ENCODE measurements at regions not wholly inside any gene's neighbourhood (a gene's known extent, or its start where the extent isn't known, plus 50 kb on each side); places are given as distances from the start of the nearest gene placed in this dataset.

DNA sequence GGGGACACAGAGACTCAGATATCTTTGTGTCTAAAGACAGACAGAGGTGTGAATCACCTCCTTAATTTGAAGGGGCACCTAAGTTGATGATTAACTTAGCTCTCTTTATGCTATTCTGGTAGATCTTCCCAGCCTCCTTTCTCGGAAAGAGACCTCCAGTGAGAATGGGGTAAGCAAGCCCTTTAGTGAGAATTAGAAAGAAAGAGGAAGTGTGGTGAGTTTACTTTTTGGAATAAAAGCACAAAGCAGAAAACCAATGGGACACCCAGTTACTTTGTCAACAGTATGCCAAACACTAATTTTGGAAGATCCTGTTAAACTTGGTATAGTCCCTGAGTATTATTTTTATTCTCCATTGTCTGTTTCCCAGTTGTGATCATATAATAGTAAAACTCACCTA is 302.8 kb upstream of the RASA1 start:
- no peak for FAIRE-seq
- DNase-seq (ENCODE audit: insufficient read length, low spot score), result no peak

DNA sequence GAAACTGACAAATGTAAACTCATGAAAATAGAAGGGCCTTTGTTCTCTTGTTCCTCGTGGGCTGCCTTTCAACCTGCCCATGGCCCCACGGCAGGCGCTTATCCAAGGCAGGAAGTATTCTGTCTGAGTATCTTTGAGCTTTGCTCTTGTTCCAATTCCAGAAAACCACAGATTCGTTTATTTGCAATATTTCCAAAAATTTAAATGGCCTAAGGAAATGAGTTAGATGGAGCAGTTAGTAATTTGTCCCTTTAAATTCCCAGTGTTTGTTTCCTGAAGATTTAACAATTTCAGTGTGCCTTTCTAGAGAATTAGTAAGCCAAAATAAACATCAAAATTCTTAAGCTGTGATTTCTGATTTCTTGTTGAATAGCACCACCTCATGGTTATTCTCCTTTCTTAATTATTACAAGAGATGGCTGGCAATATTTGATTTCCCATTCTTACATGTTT is 299.4 kb upstream of the RASA1 start:
- FAIRE-seq (no peak), DNase-seq (ENCODE audit: insufficient read length, low spot score) (peak; percentile 9)

DNA sequence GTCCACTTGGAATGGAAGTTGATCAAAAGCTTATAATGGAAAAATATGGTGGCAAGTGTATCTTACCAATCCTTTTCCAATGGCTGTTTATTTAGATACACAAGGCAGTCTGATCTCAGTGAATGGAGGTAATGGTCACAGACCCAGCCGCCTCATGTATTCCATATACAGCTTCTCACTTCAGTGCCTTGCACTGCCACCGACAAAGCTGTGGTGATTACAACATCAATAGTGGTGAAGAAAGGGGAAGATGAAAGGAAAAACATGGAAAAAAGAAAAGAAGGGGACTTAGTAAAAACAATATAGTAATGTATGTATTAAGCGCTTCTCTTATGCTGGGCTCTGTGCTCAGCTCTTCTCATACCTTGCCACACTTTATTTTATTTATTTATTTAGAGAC is 297.3 kb upstream of the RASA1 start:
- DNase-seq (ENCODE audit: insufficient read length, low spot score) (no peak), FAIRE-seq (no peak)

DNA sequence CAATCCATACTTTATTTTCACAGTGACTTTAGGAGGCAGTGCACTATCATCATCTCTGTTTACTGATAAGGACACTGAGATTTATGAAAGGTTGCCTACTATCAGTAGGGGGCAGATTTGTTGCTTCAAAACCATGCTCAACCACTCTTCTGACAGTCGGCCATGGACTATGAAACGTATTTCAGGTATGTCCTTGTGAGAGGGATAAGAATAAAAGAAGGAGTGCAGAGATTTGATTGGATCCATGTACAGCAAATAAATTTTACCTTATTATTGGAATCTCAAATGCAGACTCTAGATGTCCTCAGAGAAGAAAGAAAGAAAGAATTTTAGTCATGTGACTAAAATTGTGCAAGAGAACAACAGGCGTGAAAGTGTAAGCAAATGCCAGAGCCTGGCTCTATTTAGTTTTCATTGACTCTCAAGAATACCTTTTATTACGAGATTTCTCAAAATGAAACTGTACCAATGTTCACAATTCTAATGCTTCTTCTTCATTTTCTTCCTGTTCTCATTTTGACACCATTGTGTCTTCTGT is 296.6 kb upstream of the RASA1 start:
- FAIRE-seq (no peak), DNase-seq (ENCODE audit: insufficient read length, low spot score) (no peak)

DNA sequence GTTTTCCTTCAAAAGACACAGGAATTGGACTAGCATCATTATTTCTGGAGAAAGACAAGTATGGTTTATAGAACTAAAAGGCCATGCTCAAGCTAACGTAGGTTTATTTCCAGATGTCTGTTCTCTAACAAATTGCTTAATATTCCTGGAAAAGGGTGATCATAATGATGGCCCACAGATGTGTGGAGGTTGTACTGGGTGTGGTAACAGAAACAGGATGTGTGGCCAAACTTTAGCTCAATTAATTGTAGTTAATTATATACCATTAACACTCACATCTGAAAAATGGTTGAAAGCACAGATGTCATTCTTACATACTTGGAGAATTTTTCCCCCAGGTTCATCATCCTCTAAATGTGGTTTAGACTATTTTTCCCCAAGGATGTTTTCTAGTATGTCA is 292.7 kb upstream of the RASA1 start:
- FAIRE-seq, result no peak
- no peak for DNase-seq (ENCODE audit: insufficient read length, low spot score)

DNA sequence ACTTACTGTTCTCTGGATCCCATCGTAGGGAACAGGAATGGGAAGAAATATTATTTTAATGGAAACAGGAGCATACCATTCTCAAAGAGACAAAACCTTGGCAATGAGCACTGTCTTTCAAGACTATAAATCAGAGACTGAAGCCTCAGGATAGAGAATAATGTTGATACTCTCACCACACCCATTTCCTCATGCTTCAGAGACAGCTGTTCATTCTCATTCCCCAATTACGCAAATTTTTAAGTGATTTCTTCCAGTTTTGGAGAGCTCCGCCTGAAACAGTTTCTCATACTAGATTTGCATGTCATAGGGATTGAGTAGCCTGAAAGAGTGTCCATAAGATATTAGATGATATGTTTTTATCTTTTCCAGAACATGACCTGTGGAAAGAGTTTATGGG is 290.5 kb upstream of the RASA1 start:
- FAIRE-seq (no peak), DNase-seq (ENCODE audit: insufficient read length, low spot score) (no peak)

DNA sequence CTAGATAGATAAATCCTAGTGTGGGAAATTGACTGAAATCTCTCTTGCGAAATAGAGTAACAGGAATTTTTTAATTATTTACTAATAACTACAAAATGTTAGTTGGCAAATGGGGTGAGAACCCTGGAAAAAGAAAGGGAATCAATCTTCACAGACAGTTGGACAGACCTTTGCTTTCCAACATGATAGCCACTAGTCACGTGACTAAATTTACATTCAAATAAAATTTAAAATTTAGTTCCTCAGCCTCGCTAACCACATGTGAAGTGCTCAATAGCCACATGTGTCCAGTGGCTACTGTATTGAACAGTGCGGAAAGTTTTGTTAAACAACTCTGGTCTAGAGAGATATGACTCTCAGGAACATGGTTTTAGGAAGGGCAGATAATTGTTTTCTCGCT is 289.9 kb upstream of the RASA1 start:
- FAIRE-seq, result no peak
- no peak for DNase-seq (ENCODE audit: insufficient read length, low spot score)

DNA sequence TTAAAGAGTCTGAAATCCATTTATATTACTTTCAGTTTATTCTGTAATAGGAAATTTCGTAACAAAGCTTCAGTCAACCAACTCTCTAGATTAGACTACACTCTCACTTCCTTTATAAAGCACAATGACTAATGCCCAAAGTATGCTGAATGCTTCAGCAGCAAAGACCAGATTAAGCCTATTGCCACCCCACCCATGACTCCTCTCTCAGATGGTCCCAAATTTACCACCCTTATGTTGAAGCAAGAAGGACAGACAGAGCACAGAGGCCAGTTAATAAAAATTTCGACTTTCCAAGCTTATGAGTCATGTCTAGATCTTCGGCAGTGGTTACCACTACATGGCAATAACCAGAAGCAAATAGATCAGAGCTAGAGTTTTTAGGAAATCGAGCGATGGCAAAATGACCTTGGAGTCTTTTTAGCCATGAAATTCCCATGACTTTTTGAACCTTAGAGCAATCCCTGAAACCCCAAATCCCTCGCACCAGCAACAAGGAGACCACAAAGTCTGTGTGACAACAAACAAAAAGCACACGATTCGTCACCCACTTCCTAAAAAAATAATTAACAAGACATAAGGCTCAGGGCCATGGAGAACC is 287.8 kb upstream of the RASA1 start:
- FAIRE-seq, result no peak

DNA sequence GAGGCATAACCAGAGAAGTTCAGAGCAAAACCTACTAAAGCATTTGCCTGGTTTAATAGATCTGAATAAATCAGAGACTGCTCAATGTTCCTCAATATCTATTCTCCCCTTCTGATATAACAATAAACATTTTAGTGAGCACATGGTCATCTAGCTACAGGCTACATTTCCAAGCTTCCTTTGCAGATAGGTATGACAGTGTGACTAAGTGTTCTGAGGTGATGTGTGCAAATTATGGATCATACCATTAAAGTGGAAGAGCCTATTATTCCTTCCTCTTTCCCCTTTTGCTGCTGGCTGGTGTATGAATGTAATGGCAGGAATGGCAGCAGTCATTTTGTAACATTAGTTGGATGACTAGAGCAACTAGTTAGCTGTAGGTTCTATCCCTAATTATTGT is 285.8 kb upstream of the RASA1 start:
- DNase-seq (ENCODE audit: insufficient read length, low spot score) (no peak), FAIRE-seq (no peak)

More for the DNA sequence above, 287.8 kb upstream of the RASA1 start:
- DNase-seq (ENCODE audit: insufficient read length, low spot score), result peak; percentile 19

DNA sequence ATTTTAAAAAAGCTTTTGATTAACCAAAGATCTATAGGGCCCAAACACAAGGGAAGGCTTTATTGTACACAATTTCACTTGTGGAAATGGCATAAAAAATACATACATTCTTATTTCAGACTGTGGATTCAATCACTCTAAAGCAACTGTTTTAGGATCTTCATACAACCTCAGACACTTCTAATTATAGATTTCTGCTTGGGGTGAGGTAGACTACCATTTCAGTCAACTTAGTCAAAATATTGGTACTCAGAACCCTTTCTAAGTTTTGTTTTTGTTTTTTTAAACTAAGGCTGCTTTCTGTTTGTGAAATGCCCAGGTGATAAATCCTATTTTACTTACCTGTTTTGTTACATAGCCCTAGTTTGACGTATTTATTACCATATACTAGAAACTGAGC is 284.5 kb upstream of the RASA1 start:
- no peak for FAIRE-seq
- no peak for DNase-seq (ENCODE audit: insufficient read length, low spot score)

DNA sequence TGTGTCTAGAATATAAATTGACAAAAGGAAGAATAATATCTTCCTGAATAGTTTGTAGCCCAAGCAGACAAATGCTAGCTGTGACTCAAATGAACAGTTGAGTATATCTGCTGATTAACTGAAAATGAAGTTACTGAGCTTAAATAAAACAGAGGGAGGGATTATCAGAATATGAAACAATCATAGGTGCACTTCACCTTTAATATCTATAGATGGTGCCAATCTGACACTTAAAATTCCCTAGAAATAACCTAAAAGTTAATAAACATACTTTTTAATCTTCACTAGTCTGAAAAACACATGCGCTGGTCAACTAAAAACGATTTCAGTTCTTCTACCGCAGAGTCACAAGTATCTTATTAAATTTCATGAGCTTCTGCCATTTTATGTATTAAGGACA is 280.8 kb upstream of the RASA1 start:
- no peak for FAIRE-seq
- no peak for DNase-seq (ENCODE audit: insufficient read length, low spot score)

DNA sequence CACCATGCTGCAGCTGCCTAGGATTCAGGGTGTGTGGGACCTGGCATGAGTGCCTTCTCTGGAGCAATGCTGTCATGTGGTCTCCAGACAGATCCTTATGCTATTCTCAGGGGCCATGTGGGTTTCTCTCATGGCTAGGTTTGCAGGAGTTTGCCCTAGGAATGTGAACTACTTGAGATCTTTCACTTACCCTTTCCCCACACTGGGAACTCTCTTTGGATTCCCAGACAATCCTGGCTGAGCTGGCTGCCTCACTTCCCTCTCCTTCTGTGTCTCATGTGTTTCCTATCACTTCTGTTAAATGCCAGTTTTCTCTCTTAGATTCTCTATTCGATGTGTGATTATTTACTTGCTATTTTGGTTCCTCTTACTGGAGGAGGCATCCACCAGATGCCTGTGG is 270.2 kb upstream of the RASA1 start:
- no peak for FAIRE-seq
- DNase-seq (ENCODE audit: insufficient read length, low spot score), result no peak

DNA sequence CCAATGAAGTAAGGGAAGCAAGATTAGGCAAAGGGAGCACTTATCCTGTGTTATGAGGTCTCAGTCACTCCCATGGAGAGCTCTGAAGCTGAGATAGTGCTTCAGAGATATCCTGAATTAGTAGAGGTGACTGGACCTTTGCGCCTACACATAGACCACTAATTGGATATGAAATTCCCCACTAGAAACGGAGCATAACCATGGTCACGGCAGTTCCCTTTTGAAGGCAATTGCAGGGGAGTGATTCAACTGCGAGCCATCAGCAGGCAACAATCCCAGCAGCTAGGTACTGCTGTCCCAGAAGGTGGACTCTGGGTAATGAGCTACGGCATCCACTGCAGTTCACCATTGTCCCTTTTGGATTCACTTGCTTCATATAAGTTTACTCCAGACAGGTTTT is 267.7 kb upstream of the RASA1 start:
- no peak for FAIRE-seq
- no peak for DNase-seq (ENCODE audit: insufficient read length, low spot score)

DNA sequence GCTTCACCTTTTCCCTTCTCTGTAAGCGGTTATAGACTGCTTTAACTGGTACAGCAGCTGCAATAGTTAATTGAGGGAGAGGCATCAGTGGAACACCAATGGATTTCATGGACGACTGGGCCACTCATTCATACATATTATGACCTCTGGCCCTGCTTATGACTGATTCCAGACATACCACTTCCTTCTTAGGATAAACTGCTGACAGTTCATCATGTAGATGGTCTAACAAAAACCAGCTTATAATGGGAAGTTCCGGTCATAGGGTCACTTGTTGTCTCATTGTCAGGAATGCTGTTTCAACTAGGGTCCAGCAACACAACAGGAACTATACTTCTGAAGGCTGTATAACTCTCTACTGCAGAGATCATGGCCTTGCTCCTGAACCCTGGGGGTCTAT is 265.2 kb upstream of the RASA1 start:
- no peak for FAIRE-seq
- no peak for DNase-seq (ENCODE audit: insufficient read length, low spot score)

DNA sequence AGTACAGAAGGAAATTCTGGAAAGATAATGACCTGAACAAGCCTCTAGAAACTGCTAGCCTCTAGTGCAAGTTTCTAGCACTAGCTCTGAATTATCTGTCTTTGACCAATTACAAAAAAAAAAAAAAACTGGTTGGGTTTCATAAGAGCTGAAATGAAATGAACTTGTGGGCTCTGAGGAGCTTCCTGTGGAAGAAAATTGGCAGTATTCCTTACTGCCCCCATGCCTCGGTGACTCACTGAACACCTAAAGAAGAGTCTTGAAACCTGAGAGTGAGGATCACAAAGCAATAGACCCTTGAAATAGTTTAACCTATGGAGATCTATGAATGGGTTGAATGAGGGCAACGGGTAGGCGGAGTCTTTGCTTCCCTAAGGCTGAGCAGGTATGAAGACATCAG is 263.6 kb upstream of the RASA1 start:
- DNase-seq (ENCODE audit: insufficient read length, low spot score) (no peak), FAIRE-seq (no peak)

DNA sequence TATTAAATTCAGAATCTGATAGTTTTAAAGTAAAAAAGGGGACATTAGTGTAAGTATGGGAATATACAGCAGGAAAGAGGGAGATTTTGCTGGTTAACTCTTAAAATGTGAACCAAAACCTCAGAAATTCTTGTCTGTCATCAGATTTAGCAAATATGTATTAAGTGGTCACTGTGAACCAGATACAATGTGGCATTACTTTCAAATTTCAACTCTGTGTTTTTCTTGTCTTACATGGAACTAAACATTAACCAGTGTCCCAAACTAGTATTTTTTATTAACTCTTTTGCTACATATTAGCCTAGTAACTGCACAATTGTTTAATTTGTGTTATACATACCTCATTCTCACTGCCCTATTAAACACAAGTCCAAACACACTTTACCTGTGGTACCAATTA is 259.9 kb upstream of the RASA1 start:
- DNase-seq (ENCODE audit: insufficient read length, low spot score), result no peak
- FAIRE-seq, result no peak

DNA sequence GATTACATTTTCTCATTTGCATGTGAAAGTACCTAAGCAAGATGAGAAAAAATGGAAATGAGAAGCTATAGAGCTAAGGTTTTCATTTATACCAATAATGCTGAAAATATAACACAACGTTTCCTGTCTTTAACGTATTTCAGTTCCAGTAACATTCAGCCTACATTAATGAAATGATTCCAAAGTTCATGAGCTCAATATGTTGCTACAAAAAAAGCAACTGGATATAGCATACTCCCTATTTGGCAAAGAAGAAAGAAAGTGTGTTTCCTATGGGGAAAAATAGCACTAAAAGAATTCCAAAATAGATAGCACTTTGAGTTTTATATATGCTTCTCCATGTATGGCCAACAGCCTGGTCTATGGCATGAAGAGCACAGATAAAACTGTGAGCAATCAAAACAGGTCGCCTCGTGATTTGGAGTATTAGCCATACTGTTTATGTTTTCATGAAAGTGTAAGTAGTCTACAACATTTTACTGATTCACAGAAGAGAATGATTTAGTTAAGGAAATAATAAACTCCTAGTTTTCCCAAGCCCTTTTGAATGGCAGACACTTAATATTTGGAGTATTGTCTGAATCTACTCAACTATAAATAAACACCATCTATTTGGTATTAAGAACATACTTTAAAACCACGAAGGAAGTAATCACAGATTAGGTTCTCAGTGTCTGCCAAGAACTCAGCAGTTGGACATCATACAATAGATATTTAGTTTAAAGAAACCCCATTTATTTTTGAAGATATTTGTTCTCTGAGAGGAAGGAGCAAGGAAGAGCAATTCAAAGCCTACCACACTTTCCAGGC is 258.7 kb upstream of the RASA1 start:
- FAIRE-seq (no peak), DNase-seq (ENCODE audit: insufficient read length, low spot score) (no peak)

DNA sequence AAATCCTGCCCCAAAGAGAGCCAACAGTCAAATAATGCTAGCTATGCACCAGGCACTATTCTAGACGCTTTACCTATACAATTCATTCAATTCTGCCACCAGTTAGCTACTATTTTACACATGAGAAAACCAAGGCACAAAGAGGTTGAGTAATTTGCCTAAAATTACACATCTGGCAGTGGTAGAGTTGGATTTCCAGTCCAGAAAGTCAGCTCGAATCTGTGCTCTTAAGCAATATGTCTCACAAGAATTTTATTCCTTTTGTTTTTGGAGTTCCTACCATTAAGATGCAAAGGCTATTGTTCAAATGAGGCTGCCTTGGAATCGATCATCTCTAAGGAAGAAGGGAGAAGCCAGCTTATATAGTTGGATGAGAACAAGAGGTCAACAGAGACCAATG is 256.9 kb upstream of the RASA1 start:
- FAIRE-seq (no peak), DNase-seq (ENCODE audit: insufficient read length, low spot score) (no peak)

DNA sequence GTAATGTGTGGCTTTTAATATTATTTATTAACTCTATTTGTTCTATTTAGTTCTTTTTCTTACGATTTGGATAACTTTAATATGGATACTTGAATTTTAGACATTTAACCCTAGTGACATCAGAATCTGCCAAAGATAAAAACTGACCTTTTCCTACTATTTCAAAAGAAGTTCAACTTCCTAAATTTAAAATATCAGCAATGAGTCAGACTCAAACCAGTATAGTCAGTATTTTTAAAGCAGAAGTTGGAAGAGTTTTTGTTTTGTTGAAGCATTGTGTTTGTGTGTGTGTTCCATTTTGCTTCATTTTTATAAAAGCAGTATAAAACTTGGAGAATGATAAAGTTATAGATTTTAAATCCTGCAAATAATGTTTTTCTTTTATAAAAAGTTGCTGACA is 251.8 kb upstream of the RASA1 start:
- FAIRE-seq (no peak), DNase-seq (ENCODE audit: insufficient read length, low spot score) (no peak)

DNA sequence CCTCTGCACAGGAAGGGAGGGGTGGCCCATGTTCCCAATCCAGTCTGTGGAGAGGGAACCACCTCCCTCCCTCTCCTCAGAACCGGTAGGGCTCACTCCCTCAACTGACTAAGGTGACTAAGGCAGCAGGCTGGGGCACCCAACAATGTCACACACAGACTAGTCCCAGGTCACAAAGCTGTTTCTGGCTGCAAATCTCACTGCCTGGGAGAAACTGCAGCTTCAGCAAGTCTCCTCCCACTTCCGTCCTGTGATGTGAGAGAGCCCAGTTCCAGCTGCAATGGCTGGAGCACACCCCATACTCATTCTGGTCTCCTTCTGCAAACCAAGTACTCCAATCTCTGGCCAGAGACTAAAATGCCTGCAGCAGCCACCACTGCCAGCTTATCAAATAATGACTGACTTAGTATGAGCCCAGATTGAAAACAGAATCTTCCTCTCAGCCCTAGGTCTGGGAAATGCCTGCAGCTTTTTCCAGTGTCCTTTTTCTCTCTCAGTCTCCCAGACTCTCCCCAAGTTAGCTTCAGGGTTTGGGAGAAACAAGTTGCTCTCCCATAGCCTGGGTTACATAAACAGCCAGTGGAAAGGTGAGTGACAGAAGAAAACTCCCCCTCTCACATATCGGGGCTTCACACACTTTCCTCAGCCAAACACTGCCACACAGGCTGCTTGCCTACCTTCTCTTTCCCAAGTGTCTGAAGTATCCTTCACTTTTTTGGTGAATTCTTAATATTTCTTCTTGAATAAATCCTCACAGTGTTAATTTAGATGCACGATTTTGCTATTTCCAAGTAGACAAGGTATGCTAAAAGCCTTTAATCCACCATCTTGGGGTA is 247.4 kb upstream of the RASA1 start:
- FAIRE-seq (peak; percentile 20), DNase-seq (ENCODE audit: insufficient read length, low spot score) (peak; percentile 12)

DNA sequence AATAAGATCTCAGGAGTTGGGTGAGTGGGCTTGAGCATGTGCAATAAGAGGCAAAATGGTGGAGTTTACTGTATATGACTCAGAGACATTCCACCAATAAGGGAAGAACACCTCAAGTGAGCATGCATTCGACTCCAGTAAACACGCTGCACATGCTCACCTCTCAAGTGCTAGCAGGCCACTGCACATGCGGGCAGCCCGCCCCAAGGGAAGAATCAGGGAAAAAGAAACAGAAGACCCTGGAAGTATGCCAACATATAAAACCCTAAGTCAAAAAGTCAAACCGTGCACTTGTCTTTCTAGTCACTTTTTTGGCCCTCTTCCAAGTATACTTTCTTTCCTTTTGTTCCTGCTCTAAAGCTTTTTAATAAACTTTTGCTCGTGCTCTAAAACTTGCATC is 245.3 kb upstream of the RASA1 start:
- DNase-seq (ENCODE audit: insufficient read length, low spot score) (no peak), FAIRE-seq (no peak)
